ENCODE measurements at regions not wholly inside any gene's neighbourhood (a gene's known extent, or its start where the extent isn't known, plus 50 kb on each side); places are given as distances from the start of the nearest gene placed in this dataset.

- DNase-seq (ENCODE audit: low read depth), result no peak
Measured at GRCh38 chr7:123259759-123260158, 60.0 kb upstream of the SLC13A1 start.
